Embryonic facial prominence (tissue), 1 donor: ENCODE measurements at regions not wholly inside any gene's neighbourhood (a gene's known extent, or its start where the extent isn't known, plus 50 kb on each side); places are given as distances from the start of the nearest gene placed in this dataset.
A peak's percentile ranks its signal among the peaks of the same experiment; 100 is the strongest.
"Not testable (repeated sequence)": the region's sequence is repeated elsewhere in the genome, so short reads cannot be mapped to it uniquely, and the experiment has no call there.

Experiments
- DNase-seq: peaks from one replicate; pipeline ENCODE4 v3.0.0-alpha.2; 2016; ENCODE audit errors: extremely low spot score

- no peak for DNase-seq
These were observed 205.1 kb downstream of the NUFIP1 start for GRCh38 chr13:44783994-44784707.

DNA sequence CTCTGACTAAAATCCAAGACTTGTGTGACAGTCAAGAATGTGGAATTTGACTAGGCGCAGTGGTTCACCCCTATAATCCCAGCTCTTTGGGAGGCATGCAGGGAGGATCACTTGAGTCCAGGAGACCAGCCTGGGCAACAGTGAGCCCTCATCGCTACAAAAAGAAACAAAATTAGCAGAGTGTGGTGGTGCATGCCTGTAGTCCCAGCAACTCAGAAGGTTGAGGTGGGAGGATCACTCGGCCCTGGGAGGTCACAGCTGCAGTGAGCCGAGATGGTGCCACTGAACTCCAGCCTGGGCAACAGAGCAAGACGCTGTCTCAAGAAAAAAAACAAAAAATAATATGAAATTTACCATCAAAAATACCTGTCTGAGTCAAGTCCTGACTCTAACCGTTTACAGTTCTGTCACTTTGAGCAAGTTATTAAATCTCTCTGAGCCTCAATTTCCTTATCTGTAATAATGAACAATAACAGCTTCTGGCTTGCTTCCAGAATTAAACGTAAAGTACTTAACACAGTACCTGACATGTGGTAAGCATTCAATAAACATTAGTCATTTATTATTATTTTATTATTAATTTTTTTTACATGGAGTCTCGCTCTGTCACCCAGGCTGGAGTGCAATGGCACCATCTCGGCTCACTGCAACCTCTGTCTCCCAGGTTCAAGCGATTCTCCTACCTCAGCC is 204.6 kb upstream of the TSC22D1 start:
- no peak for DNase-seq

DNA sequence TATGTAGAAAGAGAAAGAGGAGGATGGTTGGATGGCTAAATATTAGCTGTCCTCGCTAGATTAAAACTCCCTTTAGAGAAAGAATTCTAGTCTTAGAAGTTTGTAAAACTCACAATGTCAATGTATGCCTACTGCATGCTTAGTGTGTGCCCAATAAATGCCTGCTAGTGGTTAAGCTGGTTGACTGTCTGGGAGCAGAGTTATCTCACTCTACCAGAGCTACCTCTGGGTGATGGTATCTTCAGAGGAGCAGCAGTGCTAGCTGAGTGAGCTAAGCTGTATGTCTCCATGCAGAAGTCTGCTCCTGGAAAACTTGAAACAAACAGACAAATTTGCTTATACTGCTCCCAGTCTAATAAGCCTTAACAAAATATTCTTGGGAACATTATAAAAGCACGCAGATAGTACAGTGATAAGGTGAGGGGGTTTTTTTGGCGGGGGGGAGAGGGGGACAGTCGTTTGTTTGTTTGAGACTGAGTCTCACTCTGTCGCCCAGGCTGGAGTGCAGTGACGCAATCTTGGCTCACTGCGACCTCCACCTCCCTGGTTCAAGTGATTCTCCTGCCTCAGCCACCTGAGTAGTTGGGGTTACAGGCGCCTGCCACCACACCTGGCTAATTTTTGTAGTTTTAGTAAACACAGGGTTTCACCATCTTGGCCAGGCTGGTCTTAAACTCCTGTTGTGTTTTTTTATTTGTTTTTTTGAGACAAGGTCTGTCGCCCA is 202.8 kb upstream of the TSC22D1 start:
- no peak for DNase-seq

DNA sequence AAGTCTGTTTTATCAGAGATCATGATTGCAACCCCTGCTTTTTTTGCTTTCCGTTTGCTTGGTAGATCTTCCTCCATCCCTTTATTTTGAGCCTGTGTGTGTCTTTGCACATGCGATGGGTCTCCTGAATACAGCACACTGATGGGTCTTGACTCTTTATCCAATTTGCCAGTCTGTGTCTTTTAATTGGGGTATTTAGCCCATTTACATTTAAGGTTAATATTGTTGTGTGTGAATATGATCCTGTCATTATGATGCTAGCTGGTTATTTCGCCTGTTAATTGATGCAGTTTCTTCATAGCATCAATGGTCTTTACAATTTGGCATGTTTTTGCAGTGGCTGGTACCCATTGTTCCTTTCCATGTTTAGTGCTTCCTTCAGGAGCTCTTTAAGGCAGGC is 199.2 kb upstream of the TSC22D1 start:
- DNase-seq = not testable (repeated sequence)

DNA sequence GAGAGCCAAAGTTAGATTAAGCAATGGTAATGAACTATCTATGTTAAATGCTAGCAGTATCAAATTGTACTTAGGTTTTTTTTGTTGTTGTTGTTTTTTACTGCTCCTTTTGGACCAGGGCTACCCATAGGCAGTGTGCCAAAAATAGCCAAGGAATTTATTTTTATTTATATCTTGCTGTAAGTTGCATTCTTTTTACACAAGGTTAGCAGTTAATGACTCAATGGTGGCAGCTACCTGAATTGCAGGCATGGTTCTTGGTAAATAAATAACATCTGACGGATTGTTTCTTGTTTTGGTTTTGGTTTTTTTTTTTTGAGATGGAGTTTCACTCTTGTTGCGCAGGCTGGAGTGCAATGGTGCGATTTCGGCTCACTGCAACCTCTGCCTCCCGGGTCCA is 194.8 kb upstream of the TSC22D1 start:
- DNase-seq = no peak

GRCh38 chr13:44769686-44770085 is 193.6 kb upstream of the TSC22D1 start:
- DNase-seq = no peak

- no peak for DNase-seq
These were observed 192.8 kb upstream of the TSC22D1 start for GRCh38 chr13:44768775-44769581.

- DNase-seq = no peak
These were observed 192.1 kb upstream of the TSC22D1 start for GRCh38 chr13:44768239-44768638.

DNA sequence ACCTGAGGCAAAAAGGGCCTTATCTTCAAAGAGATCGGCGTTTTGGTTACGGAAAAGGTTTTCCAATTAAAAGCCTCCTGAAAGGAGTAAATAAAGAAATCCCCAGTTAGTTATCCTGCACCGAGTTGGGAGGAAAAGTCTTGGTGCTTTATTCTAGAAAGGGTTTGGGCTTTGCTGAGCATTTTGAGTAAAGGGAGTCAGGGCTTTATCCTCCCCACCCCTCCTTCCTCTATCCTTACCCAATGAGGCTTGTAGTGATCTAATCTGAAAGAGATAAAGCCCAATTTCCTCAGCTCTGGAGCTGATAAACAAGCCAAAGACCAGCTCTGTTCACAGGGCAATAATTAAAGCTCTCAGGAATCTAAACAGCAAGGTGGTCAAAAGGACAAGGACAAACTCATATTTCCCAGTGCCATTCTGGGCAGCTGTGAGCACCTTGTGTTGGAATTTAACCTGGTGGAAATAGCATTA is 188.9 kb upstream of the TSC22D1 start:
- DNase-seq = no peak

DNA sequence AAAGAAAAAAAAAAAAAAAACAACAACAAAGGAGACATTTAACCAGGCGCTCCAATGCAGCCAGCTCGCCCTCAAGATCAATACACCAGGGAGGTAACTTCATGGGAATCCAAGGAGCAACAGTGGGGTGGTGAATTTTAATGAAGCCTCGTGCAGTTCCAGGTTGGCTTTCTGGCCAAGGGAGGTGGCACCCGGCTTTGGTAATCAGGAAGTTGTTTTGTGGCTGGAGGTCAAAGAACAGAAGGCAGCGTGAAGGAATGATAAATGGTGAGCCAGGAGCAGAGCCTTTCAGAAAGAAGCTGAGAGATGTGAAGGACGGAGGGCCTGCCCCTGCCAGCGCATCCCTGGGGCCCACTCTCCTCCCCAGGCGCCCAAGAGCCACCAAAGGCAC is 188.2 kb upstream of the TSC22D1 start:
- DNase-seq = no peak

DNA sequence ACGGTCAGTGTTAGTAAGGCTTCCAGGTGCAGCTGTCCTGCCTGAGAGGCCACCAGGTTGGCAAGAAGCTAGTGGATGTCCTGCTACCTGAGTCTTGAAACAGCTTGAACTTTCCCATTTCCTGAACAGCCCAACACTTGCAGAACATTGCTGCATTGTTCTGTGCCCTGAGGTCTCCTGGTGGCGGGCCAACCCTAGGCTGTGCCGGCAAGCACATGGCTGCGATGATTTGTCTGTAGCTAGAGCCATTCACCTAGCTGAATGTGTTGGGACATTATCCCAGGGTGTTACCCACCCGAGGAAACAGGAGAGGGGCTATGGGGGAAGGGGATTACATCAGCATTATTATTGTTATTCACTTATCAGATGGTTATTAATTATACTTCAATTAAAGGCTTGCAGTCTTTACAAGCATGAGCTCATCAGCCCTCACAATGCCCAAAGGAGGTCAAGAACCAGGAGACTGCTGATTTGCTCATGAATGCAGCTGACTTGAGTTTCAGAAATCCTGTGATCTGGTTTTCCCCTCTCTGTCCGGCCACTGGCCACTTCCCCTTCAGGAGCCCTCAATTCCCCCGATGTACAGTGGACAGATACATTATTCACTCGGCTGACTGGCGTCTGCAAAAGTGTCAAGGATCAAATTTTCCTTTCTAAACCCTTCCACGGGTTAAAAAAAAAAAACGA is 187.6 kb upstream of the TSC22D1 start:
- DNase-seq = no peak

DNA sequence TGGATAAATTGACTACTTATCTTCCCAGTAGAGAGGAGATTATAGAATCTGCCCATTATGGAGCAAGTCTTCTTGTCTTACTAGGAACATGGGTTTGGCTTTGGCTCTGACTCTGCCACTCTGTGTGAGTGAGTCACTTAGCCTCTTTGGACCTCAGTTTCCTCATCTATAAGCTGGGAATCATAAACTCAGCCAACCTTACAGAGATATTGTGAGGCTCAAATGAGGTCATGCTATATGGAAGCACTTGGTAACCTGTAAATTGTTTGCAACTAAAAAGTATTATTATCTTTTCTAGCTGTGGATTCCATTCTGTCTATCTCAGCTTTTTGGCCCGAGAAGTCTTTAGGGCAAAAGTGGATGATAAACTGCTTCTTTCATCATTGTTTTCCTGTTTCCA is 186.8 kb upstream of the TSC22D1 start:
- no peak for DNase-seq

DNA sequence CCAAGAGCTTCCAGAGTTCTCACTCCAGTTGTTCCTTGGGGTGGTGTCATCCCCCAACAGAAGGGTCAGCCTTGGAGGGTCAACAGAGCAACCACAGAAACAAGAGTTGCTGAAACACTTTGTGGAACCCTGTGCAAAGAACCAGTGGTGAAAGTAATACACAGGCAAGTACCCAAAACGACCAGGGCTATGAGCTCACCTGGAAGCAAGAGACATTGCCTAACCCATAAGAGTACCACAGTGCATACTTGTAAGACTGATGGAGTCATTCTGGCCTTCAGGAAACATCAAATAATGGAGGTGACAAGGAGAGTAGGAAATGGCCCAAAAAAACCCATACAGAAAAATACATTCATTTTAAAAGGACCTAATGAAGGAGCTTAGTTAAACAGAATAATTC is 184.3 kb upstream of the TSC22D1 start:
- no peak for DNase-seq

- no peak for DNase-seq
These were observed 183.5 kb upstream of the TSC22D1 start for GRCh38 chr13:44759384-44760360.

- DNase-seq = peak; percentile 54
These were observed 182.7 kb upstream of the TSC22D1 start for GRCh38 chr13:44758630-44759383.

GRCh38 chr13:44757671-44758070 is 181.5 kb upstream of the TSC22D1 start:
- no peak for DNase-seq

DNA sequence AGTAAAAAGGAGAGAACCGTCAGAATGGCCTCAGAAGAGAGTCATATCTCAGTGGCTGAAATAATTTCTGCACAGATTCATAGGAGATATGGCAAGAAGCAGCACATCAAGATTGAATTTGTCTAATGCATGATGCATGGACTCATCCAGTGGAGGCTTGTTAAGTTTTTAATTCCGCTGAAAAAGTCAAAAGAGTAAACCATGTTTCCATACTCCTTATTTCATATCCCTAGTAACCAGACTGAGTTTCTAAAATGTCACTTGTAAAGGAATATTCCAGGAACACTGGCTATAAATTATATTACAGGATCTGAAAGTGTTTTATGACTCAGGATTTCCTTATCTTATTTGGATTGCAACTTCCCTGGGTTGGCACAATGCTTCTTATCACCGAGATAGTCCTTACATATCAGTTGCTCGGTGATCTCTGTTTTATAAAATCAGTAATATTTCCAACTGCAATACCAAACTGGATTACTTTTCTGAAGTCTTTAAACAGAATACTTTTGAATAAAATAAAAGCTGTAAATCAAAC is 180.2 kb upstream of the TSC22D1 start:
- no peak for DNase-seq

DNA sequence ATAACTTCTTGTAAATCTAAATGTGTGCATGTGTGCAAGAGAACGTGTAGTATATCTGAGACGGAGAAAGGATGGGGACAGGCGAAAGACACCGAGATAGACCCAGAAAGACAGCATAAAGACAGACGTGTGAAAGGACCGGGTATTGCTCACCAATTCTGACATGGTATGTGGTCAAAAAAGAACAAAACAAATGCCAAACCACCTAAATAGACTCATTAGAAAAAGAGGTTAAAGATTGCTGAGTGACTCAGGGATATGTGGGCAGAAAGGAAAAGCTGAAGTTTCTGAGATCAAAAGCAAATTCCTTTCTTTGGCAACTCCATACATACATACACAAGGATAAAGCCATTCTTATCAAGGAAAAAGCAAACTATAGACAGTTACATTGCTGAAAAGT is 179.7 kb upstream of the TSC22D1 start:
- DNase-seq = no peak

- no peak for DNase-seq
These were observed 176.0 kb upstream of the TSC22D1 start for GRCh38 chr13:44752164-44752563.
